ENCODE measurements at regions not wholly inside any gene's neighbourhood (a gene's known extent, or its start where the extent isn't known, plus 50 kb on each side); places are given as distances from the start of the nearest gene placed in this dataset.
A peak's percentile ranks its signal among the peaks of the same experiment; 100 is the strongest.

GRCh38 chr4:124846306-124846705 is 133.8 kb upstream of the ANKRD50 start:
- Histone ChIP-seq H3K27ac (ENCODE audit: insufficient read depth, low read length) (no peak overlapping the region), H3K36me3 (ENCODE audit: control insufficient read depth, insufficient read depth, low read length) (no peaks in the 10 kb centered on the region), H3K9me3 (ENCODE audit: control insufficient read depth, insufficient read depth, low read depth, low read length) (no peaks in the 10 kb centered on the region), H3K27me3 (ENCODE audit: control insufficient read depth, insufficient read depth, low read length) (no peaks in the 10 kb centered on the region), H2AFZ (ENCODE audit: low read length) (no peak overlapping the region), H3K79me2 (ENCODE audit: control insufficient read depth, insufficient read depth, low read length) (no peaks in the 10 kb centered on the region), H3K4me1 (ENCODE audit: control insufficient read depth, extremely low read depth, insufficient read depth, low read length) (no peaks in the 10 kb centered on the region), H4K20me1 (ENCODE audit: control insufficient read depth, extremely low read depth, insufficient read depth, low read length) (no peaks in the 10 kb centered on the region), H3K4me2 (ENCODE audit: extremely low read depth, insufficient read depth, low read length) (no peak overlapping the region), H3K4me3 (replicated peaks in 1 of 4; ENCODE audit: control extremely low read depth in 1 of 4, insufficient read depth in 1 of 4, low read depth in 3 of 4, low read length in 4 of 4) (no peak overlapping the region), H3K9ac (ENCODE audit: insufficient read depth, low read length) (no peak overlapping the region)
- no peak for DNase-seq (ENCODE audit: low read depth in 2 of 2)
- TF ChIP-seq, protein P1, sequence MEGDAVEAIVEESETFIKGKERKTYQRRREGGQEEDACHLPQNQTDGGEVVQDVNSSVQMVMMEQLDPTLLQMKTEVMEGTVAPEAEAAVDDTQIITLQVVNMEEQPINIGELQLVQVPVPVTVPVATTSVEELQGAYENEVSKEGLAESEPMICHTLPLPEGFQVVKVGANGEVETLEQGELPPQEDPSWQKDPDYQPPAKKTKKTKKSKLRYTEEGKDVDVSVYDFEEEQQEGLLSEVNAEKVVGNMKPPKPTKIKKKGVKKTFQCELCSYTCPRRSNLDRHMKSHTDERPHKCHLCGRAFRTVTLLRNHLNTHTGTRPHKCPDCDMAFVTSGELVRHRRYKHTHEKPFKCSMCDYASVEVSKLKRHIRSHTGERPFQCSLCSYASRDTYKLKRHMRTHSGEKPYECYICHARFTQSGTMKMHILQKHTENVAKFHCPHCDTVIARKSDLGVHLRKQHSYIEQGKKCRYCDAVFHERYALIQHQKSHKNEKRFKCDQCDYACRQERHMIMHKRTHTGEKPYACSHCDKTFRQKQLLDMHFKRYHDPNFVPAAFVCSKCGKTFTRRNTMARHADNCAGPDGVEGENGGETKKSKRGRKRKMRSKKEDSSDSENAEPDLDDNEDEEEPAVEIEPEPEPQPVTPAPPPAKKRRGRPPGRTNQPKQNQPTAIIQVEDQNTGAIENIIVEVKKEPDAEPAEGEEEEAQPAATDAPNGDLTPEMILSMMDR (conservative IDR thresholded peaks at IDR 0.05 in 1 of 2, IDR thresholded peaks at IDR 0.05 in 1 of 2; ENCODE audit: low read depth in 1 of 2, low read length in 2 of 2), result no peak
- TF ChIP-seq EZH2 (IDR thresholded peaks at IDR 0.05; ENCODE audit: low read length, missing control alignments), result no peak

DNA sequence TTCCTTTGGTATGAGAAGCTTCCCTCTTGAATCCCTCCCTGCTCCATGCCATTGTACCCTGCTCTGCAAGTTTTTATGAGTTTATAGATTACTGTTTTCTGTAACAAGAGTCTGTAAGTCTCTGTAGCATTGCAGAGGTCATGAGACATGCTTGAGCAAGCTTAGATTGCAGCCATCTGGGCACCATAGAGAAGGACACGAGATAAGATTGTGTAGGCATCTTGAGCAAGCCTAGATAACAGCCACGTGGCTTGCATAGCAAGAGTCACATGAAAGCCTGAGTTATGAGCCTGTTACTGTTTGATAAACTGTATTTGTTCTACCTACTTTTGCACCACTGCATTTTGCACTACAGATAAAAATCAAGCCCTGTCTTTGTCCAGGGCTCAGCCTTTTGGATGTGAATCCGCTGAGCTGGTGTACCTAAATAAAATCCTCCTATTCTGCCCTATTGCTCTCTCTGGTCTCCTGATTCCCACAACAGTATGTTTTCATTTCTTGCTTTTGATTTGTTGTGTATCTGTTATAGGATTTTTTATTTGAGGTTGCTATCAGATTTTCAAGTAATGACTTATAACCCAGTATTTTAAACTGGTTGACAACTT is 127.4 kb upstream of the ANKRD50 start:
- Histone ChIP-seq H3K4me3 (replicated peaks in 1 of 4; ENCODE audit: control extremely low read depth in 1 of 4, insufficient read depth in 1 of 4, low read depth in 3 of 4, low read length in 4 of 4) (no peak overlapping the region), H3K79me2 (ENCODE audit: control insufficient read depth, insufficient read depth, low read length) (no peaks in the 10 kb centered on the region), H3K4me1 (ENCODE audit: control insufficient read depth, extremely low read depth, insufficient read depth, low read length) (no peaks in the 10 kb centered on the region), H3K36me3 (ENCODE audit: control insufficient read depth, insufficient read depth, low read length) (no peaks in the 10 kb centered on the region), H3K27me3 (ENCODE audit: control insufficient read depth, insufficient read depth, low read length) (no peaks in the 10 kb centered on the region), H3K9ac (ENCODE audit: insufficient read depth, low read length) (no peak overlapping the region), H4K20me1 (ENCODE audit: control insufficient read depth, extremely low read depth, insufficient read depth, low read length) (no peaks in the 10 kb centered on the region), H3K4me2 (ENCODE audit: extremely low read depth, insufficient read depth, low read length) (no peak overlapping the region), H3K27ac (ENCODE audit: insufficient read depth, low read length) (no peak overlapping the region), H2AFZ (ENCODE audit: low read length) (no peak overlapping the region), H3K9me3 (ENCODE audit: control insufficient read depth, insufficient read depth, low read depth, low read length) (no peaks in the 10 kb centered on the region)
- DNase-seq (ENCODE audit: low read depth in 2 of 2), result peak in 1 of 2 donors; percentile 15
- TF ChIP-seq EZH2 (IDR thresholded peaks at IDR 0.05; ENCODE audit: low read length, missing control alignments), result no peak
- TF ChIP-seq, protein P1 (conservative IDR thresholded peaks at IDR 0.05 in 1 of 2, IDR thresholded peaks at IDR 0.05 in 1 of 2; ENCODE audit: low read depth in 1 of 2, low read length in 2 of 2), result no peak

- Histone ChIP-seq H3K4me1 (ENCODE audit: control insufficient read depth, extremely low read depth, insufficient read depth, low read length) (no peaks in the 10 kb centered on the region), H3K79me2 (ENCODE audit: control insufficient read depth, insufficient read depth, low read length) (no peaks in the 10 kb centered on the region), H3K4me3 (replicated peaks in 1 of 4; ENCODE audit: control extremely low read depth in 1 of 4, insufficient read depth in 1 of 4, low read depth in 3 of 4, low read length in 4 of 4) (no peak overlapping the region), H2AFZ (ENCODE audit: low read length) (no peak overlapping the region), H3K36me3 (ENCODE audit: control insufficient read depth, insufficient read depth, low read length) (no peaks in the 10 kb centered on the region), H3K4me2 (ENCODE audit: extremely low read depth, insufficient read depth, low read length) (no peak overlapping the region), H3K9ac (ENCODE audit: insufficient read depth, low read length) (no peak overlapping the region), H3K27ac (ENCODE audit: insufficient read depth, low read length) (no peak overlapping the region), H3K27me3 (ENCODE audit: control insufficient read depth, insufficient read depth, low read length) (no peaks in the 10 kb centered on the region), H3K9me3 (ENCODE audit: control insufficient read depth, insufficient read depth, low read depth, low read length) (no peaks in the 10 kb centered on the region), H4K20me1 (ENCODE audit: control insufficient read depth, extremely low read depth, insufficient read depth, low read length) (no peaks in the 10 kb centered on the region)
- no peak for DNase-seq (ENCODE audit: low read depth in 2 of 2)
- TF ChIP-seq, protein P1 (conservative IDR thresholded peaks at IDR 0.05 in 1 of 2, IDR thresholded peaks at IDR 0.05 in 1 of 2; ENCODE audit: low read depth in 1 of 2, low read length in 2 of 2), result no peak
- no peak for TF ChIP-seq EZH2 (IDR thresholded peaks at IDR 0.05; ENCODE audit: low read length, missing control alignments)
Observed at GRCh38 chr4:124833831-124834505, 121.4 kb upstream of the ANKRD50 start.

All from fibroblast of lung (primary cell).